ENCODE measurements at regions not wholly inside any gene's neighbourhood (a gene's known extent, or its start where the extent isn't known, plus 50 kb on each side); places are given as distances from the start of the nearest gene placed in this dataset.
"Not testable (repeated sequence)": the region's sequence is repeated elsewhere in the genome, so short reads cannot be mapped to it uniquely, and the experiment has no call there.

- no peak overlapping the region for H3K4me3 ChIP-seq (ENCODE audit: low read length)
- peaks cover 57% of the 10 kb centered on the region for H3K27me3 ChIP-seq (ENCODE audit: insufficient read depth, low read length)
- H3K36me3 ChIP-seq (ENCODE audit: insufficient read depth, low read length), result no peaks in the 10 kb centered on the region
- H3K4me1 ChIP-seq (ENCODE audit: insufficient read depth, low read length), result no peaks in the 10 kb centered on the region
- H2AFZ ChIP-seq (ENCODE audit: low read depth, low read length), result no peak overlapping the region
- H3K9me3 ChIP-seq (ENCODE audit: low read length), result no peaks in the 10 kb centered on the region
Measured at GRCh38 chr4:3869661-3870566, 103.7 kb downstream of the ADRA2C start.

DNA sequence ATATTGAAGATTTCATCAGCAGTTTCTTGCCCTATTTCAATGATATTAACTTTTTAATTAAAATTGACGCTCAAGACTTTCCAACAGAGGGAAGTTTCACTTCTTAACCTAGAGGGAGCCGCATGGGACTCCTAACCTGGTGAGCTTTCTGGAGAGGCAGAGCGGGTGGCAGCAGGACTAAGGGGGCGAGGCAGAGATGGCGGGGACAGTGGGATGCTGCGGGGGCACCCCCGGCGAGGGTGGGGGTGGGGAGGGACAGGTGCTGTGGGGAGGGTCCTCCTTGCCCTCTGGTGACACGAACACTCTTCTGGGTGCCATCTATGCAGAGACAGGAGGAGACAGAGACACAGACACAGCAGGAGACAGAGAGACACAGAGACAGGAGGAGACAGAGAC is 104.4 kb downstream of the ADRA2C start:
- no peaks in the 10 kb centered on the region for H3K4me1 ChIP-seq (ENCODE audit: insufficient read depth, low read length)
- H3K36me3 ChIP-seq (ENCODE audit: insufficient read depth, low read length), result no peaks in the 10 kb centered on the region
- H2AFZ ChIP-seq (ENCODE audit: low read depth, low read length), result no peak overlapping the region
- peaks cover 57% of the 10 kb centered on the region for H3K27me3 ChIP-seq (ENCODE audit: insufficient read depth, low read length)
- H3K9me3 ChIP-seq (ENCODE audit: low read length), result no peaks in the 10 kb centered on the region
- no peak overlapping the region for H3K4me3 ChIP-seq (ENCODE audit: low read length)

DNA sequence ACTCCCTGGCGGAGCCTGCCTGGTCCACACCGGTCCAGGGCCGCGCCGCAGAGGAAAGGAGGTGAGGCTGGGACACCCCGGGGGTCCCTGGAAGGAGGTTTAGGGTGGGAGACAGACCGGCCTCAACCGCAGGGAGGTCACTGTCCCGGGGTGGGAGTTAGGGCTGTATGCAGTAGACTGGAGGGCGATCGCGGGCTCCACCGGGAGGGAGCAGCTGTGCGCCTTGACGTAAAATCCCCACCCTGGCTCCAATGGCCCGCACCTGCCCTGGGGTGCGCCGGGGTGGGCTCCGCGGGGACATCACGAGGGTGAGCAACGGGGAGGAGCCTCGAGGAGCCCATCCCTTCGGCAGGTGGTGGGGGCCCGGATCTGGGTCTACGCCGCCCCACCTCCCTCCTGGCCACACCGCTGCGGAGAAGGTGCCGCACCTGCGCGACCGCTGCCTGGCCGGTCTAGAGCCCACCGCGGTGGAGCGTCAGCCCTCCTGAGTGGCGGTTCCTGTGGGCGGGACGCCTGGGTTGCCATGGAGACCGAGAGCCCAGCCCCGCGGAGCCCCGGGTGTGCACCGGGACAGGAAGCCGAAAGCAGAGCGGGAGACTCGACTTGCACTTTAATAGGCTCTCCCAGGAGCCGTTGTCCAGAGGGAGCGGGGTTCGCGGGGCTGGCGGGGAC is 105.1 kb downstream of the ADRA2C start:
- H3K9me3 ChIP-seq (ENCODE audit: low read length), result no peaks in the 10 kb centered on the region
- H3K27me3 ChIP-seq (ENCODE audit: insufficient read depth, low read length), result peaks cover 57% of the 10 kb centered on the region
- H2AFZ ChIP-seq (ENCODE audit: low read depth, low read length), result no peak overlapping the region
- H3K4me1 ChIP-seq (ENCODE audit: insufficient read depth, low read length), result no peaks in the 10 kb centered on the region
- no peak overlapping the region for H3K4me3 ChIP-seq (ENCODE audit: low read length)
- no peaks in the 10 kb centered on the region for H3K36me3 ChIP-seq (ENCODE audit: insufficient read depth, low read length)

DNA sequence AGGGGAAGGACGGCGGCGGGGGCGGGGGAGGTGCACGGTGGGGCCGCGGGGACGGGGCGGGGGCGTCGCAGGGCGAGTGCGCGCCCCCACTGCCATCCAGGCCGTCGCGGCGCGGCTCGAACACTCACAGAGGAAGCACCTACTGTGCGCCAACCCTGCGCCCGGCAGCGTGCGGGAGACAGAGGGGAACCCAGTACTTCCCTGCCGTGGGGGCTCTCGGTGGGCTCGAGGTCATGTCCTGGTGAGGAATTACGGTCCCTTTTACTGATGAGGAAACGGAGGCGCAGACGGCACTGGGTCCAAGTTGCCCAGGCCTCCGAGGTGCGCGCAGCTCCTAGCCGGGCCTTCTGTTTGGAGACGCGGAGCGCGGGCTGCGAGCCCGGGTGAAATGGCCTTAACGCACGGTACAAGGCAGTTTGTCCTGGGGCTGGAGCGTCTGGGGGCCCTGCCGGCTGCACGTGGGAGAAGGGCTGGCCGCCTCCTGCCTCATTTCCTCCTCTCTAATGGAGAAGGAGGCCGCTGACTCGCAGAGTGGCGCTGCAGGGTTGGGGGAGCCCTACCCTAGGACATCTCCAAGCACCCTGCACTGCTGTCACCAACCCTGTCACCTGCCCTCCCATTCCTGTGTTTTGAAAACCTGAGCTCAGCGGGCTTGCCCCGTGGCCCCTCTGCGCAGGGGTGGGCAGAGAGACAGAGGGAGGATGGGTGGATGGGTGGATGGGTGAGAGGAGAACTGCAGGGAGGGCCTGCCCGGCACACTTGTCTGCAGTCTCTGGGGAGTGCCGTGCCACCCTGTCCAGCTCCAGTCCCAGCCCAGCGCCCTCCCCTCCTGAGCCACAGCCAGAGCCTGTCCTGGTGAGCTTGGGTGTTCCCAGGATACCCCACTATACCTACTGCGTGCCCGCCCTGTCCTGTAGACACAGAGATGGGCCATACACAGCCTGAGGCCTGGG is 106.0 kb downstream of the ADRA2C start:
- Histone ChIP-seq H3K4me3 (ENCODE audit: low read length) (no peak overlapping the region), H3K36me3 (ENCODE audit: insufficient read depth, low read length) (no peaks in the 10 kb centered on the region), H3K27me3 (ENCODE audit: insufficient read depth, low read length) (peaks cover 58% of the 10 kb centered on the region), H2AFZ (ENCODE audit: low read depth, low read length) (no peak overlapping the region), H3K9me3 (ENCODE audit: low read length) (no peaks in the 10 kb centered on the region), H3K4me1 (ENCODE audit: insufficient read depth, low read length) (no peaks in the 10 kb centered on the region)

DNA sequence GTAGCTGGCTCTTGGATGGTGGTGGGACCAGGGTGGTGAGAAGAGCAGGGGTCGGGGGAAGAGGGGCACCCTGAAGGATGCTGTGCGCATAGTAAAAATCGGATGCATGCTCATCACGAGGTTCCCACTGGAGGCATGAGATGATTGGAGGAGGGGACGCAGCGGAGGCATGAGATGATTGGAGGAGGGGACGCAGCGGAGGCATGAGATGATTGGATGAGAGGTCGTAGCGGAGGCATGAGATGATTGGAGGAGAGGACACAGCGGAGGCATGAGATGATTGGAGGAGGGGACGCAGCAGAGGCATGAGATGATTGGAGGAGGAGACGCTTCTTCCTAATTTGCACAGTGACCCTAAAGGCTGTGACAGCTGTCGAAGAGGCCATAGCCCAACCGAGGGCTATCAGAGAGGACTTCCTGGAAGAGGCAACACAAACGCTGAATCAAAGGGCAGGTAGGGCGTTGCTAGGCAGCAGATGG is 106.7 kb downstream of the ADRA2C start:
- no peak overlapping the region for H3K4me3 ChIP-seq (ENCODE audit: low read length)
- no peak overlapping the region for H2AFZ ChIP-seq (ENCODE audit: low read depth, low read length)
- peaks cover 4% of the 10 kb centered on the region for H3K9me3 ChIP-seq (ENCODE audit: low read length)
- H3K36me3 ChIP-seq (ENCODE audit: insufficient read depth, low read length), result no peaks in the 10 kb centered on the region
- H3K27me3 ChIP-seq (ENCODE audit: insufficient read depth, low read length), result peaks cover 54% of the 10 kb centered on the region
- no peaks in the 10 kb centered on the region for H3K4me1 ChIP-seq (ENCODE audit: insufficient read depth, low read length)

- Histone ChIP-seq H3K27me3 (ENCODE audit: insufficient read depth, low read length) (peaks cover 57% of the 10 kb centered on the region), H3K36me3 (ENCODE audit: insufficient read depth, low read length) (no peaks in the 10 kb centered on the region), H3K9me3 (ENCODE audit: low read length) (peaks cover 5% of the 10 kb centered on the region), H3K4me3 (ENCODE audit: low read length) (no peak overlapping the region), H2AFZ (ENCODE audit: low read depth, low read length) (no peak overlapping the region), H3K4me1 (ENCODE audit: insufficient read depth, low read length) (no peaks in the 10 kb centered on the region)
Measured at GRCh38 chr4:3873408-3874027, 107.3 kb downstream of the ADRA2C start.

DNA sequence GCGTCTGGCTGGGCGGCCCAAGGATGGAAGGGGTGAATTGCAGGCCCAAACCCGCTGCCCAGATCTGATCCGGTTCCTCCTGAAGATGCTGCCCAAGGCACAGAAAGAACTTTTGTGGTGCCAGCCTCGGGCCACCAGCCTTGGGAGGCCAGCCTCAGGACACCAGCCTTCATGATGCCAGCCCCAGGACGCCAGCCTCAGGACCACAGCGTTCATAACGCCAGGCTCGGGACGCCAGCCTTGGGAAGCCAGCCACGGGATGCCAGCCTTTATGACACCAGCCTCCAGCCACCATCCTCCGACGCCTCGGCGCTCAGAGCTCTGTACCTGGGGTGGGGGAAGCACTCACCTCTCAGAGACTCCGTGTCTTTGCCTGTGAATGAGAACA is 107.8 kb downstream of the ADRA2C start:
- Histone ChIP-seq H2AFZ (ENCODE audit: low read depth, low read length) (no peak overlapping the region), H3K27me3 (ENCODE audit: insufficient read depth, low read length) (peaks cover 59% of the 10 kb centered on the region), H3K4me1 (ENCODE audit: insufficient read depth, low read length) (no peaks in the 10 kb centered on the region), H3K9me3 (ENCODE audit: low read length) (peaks cover 5% of the 10 kb centered on the region), H3K36me3 (ENCODE audit: insufficient read depth, low read length) (no peaks in the 10 kb centered on the region), H3K4me3 (ENCODE audit: low read length) (no peak overlapping the region)

DNA sequence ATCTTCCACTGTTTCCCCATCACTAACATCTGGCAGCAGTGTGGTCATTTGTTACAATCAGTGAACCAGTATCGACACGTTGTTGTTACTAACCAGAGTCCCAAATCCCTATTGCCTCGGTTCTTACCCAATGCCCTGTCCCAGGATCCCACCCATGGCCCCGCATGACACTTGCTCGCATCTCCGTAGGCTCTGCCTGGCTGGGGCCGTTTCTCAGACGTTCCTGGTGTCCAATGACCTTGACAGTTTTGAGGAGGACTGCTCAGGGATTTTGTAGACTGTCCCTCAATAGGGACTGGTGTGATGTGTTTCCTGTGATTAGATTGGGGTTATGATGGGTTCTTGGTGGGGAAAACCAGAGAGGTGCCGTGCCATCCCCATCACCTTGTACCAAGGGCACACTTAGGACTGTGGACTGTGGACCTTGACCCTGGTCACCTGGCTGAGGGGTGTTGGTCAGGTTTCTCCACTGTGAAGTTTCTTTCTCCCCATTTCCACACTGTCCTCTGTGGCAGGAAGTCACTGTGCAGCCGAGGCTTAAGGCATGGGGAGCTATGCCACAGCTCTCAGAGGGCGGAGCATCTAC is 108.4 kb downstream of the ADRA2C start:
- H3K27me3 ChIP-seq (ENCODE audit: insufficient read depth, low read length), result peaks cover 61% of the 10 kb centered on the region
- peaks cover 5% of the 10 kb centered on the region for H3K9me3 ChIP-seq (ENCODE audit: low read length)

DNA sequence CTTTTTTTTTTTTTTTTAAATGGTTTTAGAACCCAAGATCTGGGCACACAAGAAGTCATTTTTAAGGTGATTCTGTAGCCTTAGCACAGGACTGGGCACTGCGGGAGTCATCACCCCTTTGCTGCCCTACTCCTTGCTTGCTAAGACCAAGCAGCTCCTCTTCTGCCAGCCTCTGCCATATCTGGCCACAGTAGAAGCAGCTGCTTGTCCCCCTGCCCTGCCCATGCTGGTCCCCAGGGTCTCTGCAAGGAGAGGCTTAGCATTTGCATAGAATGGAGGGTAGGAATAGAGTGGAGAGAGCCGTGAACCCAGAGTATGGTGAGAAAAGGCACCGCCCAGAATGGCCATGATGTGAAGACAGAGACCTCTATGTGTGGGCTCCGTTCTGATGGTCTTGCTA is 109.3 kb downstream of the ADRA2C start:
- no peaks in the 10 kb centered on the region for H3K4me1 ChIP-seq (ENCODE audit: insufficient read depth, low read length)
- peaks cover 5% of the 10 kb centered on the region for H3K9me3 ChIP-seq (ENCODE audit: low read length)
- no peak overlapping the region for H3K4me3 ChIP-seq (ENCODE audit: low read length)
- no peak overlapping the region for H2AFZ ChIP-seq (ENCODE audit: low read depth, low read length)
- H3K36me3 ChIP-seq (ENCODE audit: insufficient read depth, low read length), result no peaks in the 10 kb centered on the region
- H3K27me3 ChIP-seq (ENCODE audit: insufficient read depth, low read length), result peaks cover 58% of the 10 kb centered on the region

More for the DNA sequence above, 108.4 kb downstream of the ADRA2C start:
- Histone ChIP-seq H3K4me3 (ENCODE audit: low read length) (no peak overlapping the region), H3K36me3 (ENCODE audit: insufficient read depth, low read length) (no peaks in the 10 kb centered on the region), H2AFZ (ENCODE audit: low read depth, low read length) (no peak overlapping the region), H3K4me1 (ENCODE audit: insufficient read depth, low read length) (no peaks in the 10 kb centered on the region)

GRCh38 chr4:3876057-3876845 is 110.1 kb downstream of the ADRA2C start:
- not testable (repeated sequence) for H2AFZ ChIP-seq (ENCODE audit: low read depth, low read length); H3K36me3 ChIP-seq (ENCODE audit: insufficient read depth, low read length); H3K9me3 ChIP-seq (ENCODE audit: low read length); H3K4me3 ChIP-seq (ENCODE audit: low read length); H3K4me1 ChIP-seq (ENCODE audit: insufficient read depth, low read length)
- H3K27me3 ChIP-seq (ENCODE audit: insufficient read depth, low read length), result peaks cover 52% of the 10 kb centered on the region

GRCh38 chr4:3877236-3877635 is 111.1 kb downstream of the ADRA2C start:
- Histone ChIP-seq H3K9me3 (ENCODE audit: low read length) (peaks cover 5% of the 10 kb centered on the region), H3K36me3 (ENCODE audit: insufficient read depth, low read length) (no peaks in the 10 kb centered on the region), H3K4me3 (ENCODE audit: low read length) (no peak overlapping the region), H3K27me3 (ENCODE audit: insufficient read depth, low read length) (peaks cover 43% of the 10 kb centered on the region), H3K4me1 (ENCODE audit: insufficient read depth, low read length) (no peaks in the 10 kb centered on the region), H2AFZ (ENCODE audit: low read depth, low read length) (no peak overlapping the region)
